Right lobe of liver (tissue), 4 donors: ENCODE measurements at regions not wholly inside any gene's neighbourhood (a gene's known extent, or its start where the extent isn't known, plus 50 kb on each side); places are given as distances from the start of the nearest gene placed in this dataset.

Source experiments
- POLR2A ChIP-seq: fragments of 450-650 bp; IDR thresholded peaks from one replicate; pipeline ENCODE4 v1.6.1; 2017; ENCODE audit warnings: antibody characterized with exemption, mild to moderate bottlenecking
- TF ChIP-seq, protein P1 (sequence below), 4 donors: fragments of 200-600 bp in 3 of 4; fragments of 450-650 bp in 1 of 4; IDR thresholded peaks; one replicate each; pipeline versions ENCODE4 v1.5.1 to v1.8.0; 2016 to 2022; ENCODE audit warnings: antibody characterized with exemption in 4 of 4, mild to moderate bottlenecking in 2 of 4
- donor health status: DM: no; HTN: no; CAD: no.
- donor health status: DM: no; HTN: no; CAD: no.
- donor health status: DM: no; HTN: yes; CAD: no.

DNA sequence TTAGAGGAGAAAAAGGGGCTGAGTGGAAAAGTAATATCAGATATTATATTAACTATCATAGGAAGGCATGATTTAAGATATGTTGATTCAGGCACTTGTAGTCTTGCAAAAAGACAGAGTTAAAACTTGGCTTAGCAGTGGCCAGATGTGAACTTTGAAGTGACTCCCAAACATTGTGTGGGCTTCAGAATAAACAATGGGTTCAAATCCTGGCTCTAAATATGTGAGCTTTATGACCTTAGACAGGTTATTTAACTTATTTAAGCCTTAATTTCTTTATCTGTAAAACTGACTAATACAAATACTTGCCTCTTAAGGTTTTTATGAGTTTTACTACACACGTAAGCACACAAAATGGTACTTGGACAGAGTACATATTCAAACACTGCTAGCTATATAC lies 85.9 kb downstream of the TNFSF18 start:
- TF ChIP-seq, protein P1, sequence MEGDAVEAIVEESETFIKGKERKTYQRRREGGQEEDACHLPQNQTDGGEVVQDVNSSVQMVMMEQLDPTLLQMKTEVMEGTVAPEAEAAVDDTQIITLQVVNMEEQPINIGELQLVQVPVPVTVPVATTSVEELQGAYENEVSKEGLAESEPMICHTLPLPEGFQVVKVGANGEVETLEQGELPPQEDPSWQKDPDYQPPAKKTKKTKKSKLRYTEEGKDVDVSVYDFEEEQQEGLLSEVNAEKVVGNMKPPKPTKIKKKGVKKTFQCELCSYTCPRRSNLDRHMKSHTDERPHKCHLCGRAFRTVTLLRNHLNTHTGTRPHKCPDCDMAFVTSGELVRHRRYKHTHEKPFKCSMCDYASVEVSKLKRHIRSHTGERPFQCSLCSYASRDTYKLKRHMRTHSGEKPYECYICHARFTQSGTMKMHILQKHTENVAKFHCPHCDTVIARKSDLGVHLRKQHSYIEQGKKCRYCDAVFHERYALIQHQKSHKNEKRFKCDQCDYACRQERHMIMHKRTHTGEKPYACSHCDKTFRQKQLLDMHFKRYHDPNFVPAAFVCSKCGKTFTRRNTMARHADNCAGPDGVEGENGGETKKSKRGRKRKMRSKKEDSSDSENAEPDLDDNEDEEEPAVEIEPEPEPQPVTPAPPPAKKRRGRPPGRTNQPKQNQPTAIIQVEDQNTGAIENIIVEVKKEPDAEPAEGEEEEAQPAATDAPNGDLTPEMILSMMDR (IDR thresholded peaks at IDR 0.05): no peak
- TF ChIP-seq POLR2A: no peak
